Retinal pigment epithelial cell (primary cell): ENCODE measurements at regions not wholly inside any gene's neighbourhood (a gene's known extent, or its start where the extent isn't known, plus 50 kb on each side); places are given as distances from the start of the nearest gene placed in this dataset.
A peak's percentile ranks its signal among the peaks of the same experiment; 100 is the strongest.

Source experiments
- DNase-seq: peaks from one replicate; pipeline ENCODE4 v3.0.0-alpha.2; 2010; ENCODE audit warnings: low read depth
- H3K4me3 ChIP-seq: 2 replicates; pipeline ENCODE4 v1.5.1; 2011; ENCODE audit warnings: mild to moderate bottlenecking, low read length, control low read depth, moderate library complexity
- CTCF ChIP-seq: conservative IDR thresholded peaks from 2 replicates; pipeline ENCODE4 v1.5.1; 2011; ENCODE audit warnings: low read depth, low read length, control low read depth, inconsistent platforms

- no peak for TF ChIP-seq CTCF
- DNase-seq: no peak
Observed at GRCh38 chr1:166544561-166544960, 294.7 kb upstream of the POGK start.

GRCh38 chr1:166552706-166553105 lies 286.6 kb upstream of the POGK start:
- TF ChIP-seq CTCF: no peak
- DNase-seq: no peak
- no peak overlapping the region for H3K4me3 ChIP-seq

More at GRCh38 chr1:166544561-166544960, 294.7 kb upstream of the POGK start:
- no peak overlapping the region for H3K4me3 ChIP-seq

- no peak overlapping the region for H3K4me3 ChIP-seq
- no peak for TF ChIP-seq CTCF
- no peak for DNase-seq
Observed at GRCh38 chr1:166570954-166571353, 268.3 kb upstream of the POGK start.

GRCh38 chr1:166573199-166573598 lies 266.1 kb upstream of the POGK start:
- DNase-seq: no peak
- no peak overlapping the region for H3K4me3 ChIP-seq
- no peak for TF ChIP-seq CTCF

GRCh38 chr1:166579557-166580501 lies 259.4 kb upstream of the POGK start:
- no peak for DNase-seq
- no peak for TF ChIP-seq CTCF
- H3K4me3 ChIP-seq: no peak overlapping the region

- peak; percentile 88 for DNase-seq
- H3K4me3 ChIP-seq: no peak overlapping the region
- no peak for TF ChIP-seq CTCF
Observed at GRCh38 chr1:166588741-166589140, 250.5 kb upstream of the POGK start.

GRCh38 chr1:166590161-166590560 lies 249.1 kb upstream of the POGK start:
- no peak overlapping the region for H3K4me3 ChIP-seq
- TF ChIP-seq CTCF: no peak
- peak; percentile 91 for DNase-seq
